ENCODE measurements at regions not wholly inside any gene's neighbourhood (a gene's known extent, or its start where the extent isn't known, plus 50 kb on each side); places are given as distances from the start of the nearest gene placed in this dataset.
"Not testable (repeated sequence)": the region's sequence is repeated elsewhere in the genome, so short reads cannot be mapped to it uniquely, and the experiment has no call there.

DNA sequence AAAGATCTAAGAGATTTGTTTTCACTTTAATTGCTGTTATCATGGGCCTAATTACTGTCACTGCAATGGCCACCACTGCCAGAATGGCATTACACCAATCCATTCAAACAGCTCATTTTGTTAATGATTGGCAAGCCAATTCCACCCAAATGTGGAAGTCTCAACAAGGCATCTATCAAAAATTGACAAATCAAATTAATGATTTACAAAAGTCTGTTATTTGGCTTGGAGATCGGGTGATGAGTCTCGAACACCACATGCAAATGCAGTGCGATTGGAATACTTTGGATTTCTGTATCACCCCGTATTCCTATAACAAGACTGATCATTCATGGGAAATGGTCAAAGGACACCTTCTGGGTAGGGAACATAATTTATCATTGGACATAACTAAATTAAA lies 568.7 kb upstream of the PTGER4 start:
- DNase-seq: not testable (repeated sequence)

DNA sequence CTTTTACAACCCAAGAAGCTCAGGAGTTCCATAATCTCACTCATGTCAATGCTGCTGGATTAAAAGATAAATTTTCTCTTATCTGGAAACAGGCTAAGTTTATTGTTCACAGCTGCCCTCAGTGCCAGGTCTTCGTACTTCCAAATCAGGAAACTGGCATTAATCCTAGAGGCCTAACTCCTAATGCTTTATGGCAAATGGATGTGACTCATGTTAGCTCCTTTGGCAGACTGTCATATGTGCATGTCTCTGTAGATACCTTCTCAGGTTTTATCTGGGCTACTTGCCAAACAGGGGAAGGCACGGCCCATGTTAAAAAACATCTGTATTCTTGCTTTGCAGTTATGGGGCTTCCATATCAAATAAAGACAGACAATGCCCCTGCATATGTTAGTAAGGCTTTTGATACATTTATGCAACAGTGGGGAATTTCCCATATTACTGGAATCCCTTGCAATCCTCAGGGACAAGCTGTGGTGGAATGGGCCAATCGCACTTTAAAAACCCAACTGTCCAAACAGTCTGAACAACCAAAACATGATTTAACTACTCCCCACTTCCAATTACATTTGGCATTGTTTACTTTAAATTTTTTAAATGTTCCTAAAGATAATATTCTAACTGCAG lies 570.8 kb upstream of the PTGER4 start:
- DNase-seq: not testable (repeated sequence)

- not testable (repeated sequence) for DNase-seq
Observed at GRCh38 chr5:40107786-40108185, 571.9 kb upstream of the PTGER4 start.

- no peak for DNase-seq
Observed at GRCh38 chr5:40106847-40107246, 572.9 kb upstream of the PTGER4 start.

DNA sequence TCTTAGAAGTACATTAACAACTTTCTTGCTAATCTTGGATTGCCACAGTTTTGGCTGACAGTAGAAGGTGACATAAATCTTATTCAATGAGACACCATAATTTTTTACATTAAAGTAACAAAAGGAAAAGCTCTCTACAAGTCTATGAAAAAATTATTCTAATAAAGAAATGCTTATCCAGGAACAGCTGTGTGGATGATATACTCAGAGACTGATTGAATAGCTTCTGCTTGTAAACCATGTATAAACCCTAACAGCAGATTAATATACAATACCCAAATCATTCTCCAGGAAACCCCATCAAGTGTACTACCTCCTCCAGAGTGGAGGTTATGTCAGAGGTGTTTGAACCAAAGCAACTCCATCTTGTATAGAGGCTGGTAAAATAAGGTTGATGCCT lies 581.4 kb upstream of the PTGER4 start:
- no peak for DNase-seq

- no peak for DNase-seq
Observed at GRCh38 chr5:40093550-40093949, 586.2 kb upstream of the PTGER4 start.

DNA sequence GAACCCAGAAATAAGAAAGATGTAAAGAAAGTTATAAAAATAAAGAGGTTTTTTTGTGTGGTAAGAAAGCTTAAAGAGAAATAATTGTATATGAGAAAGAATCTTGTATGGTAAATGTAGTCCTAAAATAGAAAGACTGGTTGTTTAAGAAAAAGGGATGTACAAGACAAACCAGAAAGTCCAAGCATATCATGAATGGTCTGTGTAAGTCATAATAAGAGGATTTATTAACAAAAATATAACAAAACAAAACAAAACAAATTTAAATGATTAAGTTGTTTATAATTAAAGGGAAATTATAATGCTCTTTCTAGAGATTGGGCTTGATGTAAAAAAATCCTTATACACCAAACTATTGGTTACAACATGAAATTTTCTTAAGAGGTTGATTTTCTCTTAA lies 590.4 kb upstream of the PTGER4 start:
- no peak for DNase-seq

DNA sequence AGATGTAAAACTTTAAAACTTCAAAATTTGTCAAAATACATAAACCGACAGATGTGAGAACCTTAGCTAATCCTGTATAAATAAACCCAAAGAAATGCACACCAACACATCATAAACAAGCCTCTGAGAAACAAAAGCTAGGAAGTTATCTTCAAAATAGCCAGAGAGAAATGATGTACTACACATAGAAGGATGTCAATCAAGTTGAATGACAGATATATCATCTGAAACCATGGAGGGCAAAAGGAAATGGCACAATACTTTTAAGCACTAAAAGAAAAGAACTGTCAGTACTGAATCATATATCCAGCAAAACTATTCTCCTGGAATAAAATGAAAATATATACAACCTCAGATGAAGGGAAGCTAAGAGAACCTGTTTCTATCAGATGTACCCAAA lies 595.1 kb upstream of the PTGER4 start:
- DNase-seq: no peak

- DNase-seq: no peak
Observed at GRCh38 chr5:40082313-40082712, 597.4 kb upstream of the PTGER4 start.

DNA sequence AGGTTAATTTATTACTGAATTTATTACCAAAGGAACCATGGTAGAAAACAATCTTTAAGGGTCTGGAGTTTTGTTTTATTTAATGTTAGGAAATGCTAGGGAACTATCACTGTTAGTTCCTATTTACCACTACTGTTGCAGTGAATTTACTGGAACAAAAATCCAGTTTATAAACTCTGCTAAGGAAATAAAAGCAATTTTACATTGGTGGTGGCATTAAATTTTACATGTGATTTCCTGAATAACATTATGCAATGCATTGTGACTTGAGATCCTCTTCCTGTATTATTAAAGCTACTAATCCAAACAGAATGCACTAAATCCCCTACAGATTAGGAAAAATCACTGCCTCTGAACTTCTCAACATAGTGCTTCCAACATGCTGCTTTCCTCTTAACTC lies 599.5 kb upstream of the PTGER4 start:
- DNase-seq: no peak

DNA sequence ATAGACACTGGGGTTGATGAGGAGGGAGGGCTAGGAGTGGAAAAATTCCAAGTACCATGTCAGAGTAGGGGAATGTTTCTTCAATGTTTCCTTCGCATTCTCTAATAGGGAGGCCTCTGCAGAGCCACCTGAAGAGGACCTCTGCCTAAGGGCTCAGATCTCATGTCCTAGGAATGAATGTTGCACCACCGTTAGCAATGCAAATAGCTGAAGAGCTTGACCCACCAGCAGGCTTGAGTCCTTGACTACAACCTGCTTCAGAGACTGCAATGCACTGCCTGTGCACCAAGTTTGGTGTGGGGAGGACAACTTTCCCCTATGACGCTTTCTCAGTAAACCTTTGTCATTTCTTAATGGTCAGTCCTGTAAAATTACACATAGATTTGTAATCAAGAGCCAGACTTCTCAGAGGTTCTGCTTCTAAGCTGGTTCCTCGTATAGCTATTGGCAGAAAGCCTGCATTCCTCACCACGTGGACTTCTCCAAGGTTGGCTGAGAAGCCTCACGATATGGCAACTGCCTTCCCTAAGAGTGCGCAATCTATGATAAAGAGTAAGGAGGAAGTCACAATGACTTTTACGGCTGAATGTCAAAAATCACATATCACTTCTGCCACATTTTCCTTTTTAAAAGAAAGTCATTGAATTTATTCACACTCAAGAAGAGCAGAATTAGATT lies 600.7 kb upstream of the PTGER4 start:
- DNase-seq: no peak

GRCh38 chr5:40074826-40075225 lies 604.9 kb upstream of the PTGER4 start:
- no peak for DNase-seq

DNA sequence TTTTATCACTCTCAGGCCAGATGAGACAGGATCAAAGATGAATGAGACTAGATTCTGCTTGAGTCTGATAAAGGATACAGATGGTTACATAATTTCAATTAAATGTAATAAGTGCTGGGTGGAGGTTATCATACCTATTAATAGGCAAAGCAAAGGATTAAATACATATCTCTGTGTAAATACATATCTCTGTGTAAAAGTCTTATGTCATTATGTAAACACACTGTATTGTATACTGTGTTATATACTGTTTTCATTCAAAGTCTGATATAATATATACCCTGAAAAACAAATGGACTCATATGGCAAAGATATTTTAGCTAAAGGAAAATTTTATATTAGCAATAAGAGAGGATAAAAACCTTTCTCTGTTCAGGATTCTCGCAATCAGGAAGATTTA lies 605.8 kb upstream of the PTGER4 start:
- DNase-seq: no peak

- DNase-seq: no peak
Observed at GRCh38 chr5:40071870-40072269, 607.8 kb upstream of the PTGER4 start.

GRCh38 chr5:40066616-40067015 lies 613.1 kb upstream of the PTGER4 start:
- no peak for DNase-seq

DNA sequence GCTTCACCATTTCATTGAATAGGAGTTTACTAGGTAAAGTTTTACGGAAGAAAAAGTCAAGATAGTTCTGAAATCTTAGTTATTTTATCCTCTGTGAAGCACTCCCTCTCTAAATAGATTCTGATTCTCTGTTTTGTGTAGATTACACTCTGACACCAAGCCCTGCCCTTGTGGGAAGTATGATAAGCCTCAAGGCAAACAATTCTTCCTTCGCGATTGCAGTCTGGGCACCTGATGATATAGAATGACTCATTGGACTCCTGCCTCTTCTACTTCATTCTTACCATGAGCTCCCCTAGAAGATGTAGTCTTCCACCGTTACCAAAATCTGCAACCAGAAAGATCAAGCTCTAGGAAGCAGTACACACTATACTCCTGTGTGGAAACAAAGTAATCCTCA lies 626.9 kb upstream of the PTGER4 start:
- no peak for DNase-seq

GRCh38 chr5:40046792-40047191 lies 622.0 kb upstream of the DAB2 start:
- no peak for DNase-seq

DNA sequence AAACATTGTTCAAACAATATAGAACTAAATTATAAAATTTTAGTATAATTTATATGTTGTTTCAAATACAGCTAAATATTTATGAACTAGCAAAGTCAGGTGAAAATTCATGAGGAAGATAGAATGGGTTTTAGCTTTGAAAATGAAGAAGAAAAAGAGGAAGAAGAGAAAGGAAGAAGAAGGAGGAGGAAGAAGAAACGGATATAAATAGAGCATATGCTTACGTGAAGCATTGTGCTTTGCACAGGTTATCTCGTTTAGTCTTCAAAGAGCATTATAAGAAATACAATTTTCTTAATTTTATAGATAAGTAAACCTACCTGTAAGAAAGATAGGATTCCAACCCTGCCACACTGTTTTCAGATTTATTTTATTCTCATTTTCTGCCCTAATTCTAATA lies 620.6 kb upstream of the DAB2 start:
- DNase-seq: no peak

GRCh38 chr5:40043916-40044315 lies 619.1 kb upstream of the DAB2 start:
- no peak for DNase-seq

DNA sequence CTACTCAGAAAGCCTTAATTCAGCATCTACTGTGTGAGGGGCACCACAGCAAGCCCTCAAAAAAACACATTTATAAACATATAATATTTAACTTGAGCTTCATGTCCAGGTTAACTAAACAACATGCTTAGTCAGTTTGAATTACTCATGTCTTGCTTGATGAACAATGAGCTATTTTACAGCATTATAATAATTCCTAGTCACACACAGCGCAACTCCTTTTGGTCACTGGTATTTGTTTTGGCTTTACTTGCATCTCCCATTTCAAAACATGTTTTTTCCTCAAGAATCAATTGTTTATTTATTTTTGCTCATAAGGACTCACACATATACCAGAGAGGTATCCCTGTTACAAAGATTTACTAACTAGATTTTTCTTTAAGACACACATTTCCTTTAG lies 616.7 kb upstream of the DAB2 start:
- DNase-seq: no peak

DNA sequence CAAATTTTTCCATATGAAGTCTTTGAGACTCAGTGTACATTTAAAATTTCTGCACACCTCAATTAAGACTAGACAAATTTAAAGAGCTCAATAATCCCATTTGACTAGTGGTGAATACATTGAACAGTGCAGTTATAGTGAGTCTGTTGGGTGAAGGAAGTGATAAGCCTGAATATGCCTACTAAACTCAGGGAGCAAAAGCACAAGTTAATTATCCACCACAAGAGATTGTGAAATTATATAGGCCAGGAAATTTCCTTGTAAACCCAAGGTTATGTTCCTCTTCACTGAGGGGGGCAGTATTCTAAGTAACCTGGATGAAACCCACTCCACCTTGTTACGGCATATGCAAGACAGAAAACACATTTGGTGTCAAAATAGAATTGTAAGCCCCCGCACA lies 612.9 kb upstream of the DAB2 start:
- no peak for DNase-seq

DNA sequence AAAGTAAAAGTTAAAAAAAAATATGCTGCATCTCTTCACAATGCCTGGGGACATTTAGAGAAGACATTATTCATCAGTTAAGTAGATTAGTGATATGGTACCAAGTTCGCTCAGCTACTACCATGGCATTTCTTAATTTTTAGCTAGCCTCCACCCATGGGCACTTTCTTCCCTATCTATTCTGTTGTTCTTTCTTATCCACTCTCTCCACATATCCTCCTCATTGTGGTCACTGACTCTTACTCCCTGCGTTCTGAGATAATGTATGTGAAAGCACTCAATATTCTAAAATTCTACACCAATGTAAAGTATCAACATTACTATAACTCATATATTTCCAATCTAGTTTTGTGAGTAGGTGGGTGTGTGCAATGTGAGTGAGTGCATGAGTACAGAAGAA lies 609.7 kb upstream of the DAB2 start:
- DNase-seq: no peak

DNA sequence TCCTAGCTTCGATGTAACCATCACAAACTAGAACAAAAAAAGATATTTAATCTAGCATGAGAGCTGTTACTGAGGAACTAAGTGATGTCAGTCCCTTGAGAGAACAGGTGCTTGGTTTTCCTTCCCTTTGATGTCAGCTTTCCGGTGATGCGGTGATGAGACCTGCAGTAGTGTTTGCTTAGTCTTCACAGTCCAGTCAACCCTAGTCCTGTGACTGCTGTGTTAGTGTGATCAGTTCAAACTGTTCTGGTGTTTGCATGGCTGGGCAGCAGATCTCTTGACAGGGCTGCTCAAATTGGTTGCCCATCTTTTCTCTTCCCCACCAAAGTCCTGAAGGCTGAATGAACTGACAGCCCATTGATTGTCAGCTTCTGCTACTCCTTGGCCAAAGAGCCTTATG lies 608.6 kb upstream of the DAB2 start:
- DNase-seq: peak in 1 of 2 experiments; percentile 18

- no peak for DNase-seq
Observed at GRCh38 chr5:40033009-40033408, 608.2 kb upstream of the DAB2 start.

DNA sequence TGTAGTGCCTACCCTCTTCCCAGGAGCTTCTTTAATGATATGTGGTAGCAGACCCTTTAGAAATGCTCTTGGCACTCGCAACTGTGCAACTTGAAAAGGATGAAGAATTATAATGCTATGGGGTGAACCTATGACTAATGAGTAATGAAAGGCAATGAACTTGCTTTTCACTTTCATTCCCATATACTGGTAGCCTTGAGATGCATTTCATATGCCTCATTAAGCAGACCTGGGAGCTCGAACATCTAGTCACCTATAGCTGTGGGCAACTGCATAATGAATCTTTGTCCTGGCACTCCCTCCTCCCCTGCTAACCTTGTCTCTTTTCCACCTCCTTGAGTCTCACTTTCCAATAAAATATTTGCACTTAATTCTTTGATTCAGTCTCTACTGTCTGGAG lies 605.9 kb upstream of the DAB2 start:
- DNase-seq: no peak

All from activated T-cell treated with anti-CD3 and anti-CD28 coated beads, Interleukin-2, amount 50 U/mL, for 48 hours (primary cell).